B cell (primary cell): ENCODE measurements at regions not wholly inside any gene's neighbourhood (a gene's known extent, or its start where the extent isn't known, plus 50 kb on each side); places are given as distances from the start of the nearest gene placed in this dataset.

Source experiments
- CTCF ChIP-seq: fragments of 200-600 bp; IDR thresholded peaks from one replicate; pipeline ENCODE4 v1.8.0; 2022; ENCODE audit warnings: antibody characterized with exemption, mild to moderate bottlenecking
- EZH2 ChIP-seq: IDR thresholded peaks from 2 replicates; pipeline ENCODE4 v1.6.1; 2012; ENCODE audit warnings: borderline replicate concordance, low read depth, mild to moderate bottlenecking, moderate library complexity, low read length; ENCODE audit not compliant: insufficient read depth, poor library complexity, severe bottlenecking

GRCh38 chrX:131918839-131919238, 104.3 kb upstream of the STK26 start:
- TF ChIP-seq CTCF (no peak), EZH2 (no peak)
